Head of caudate nucleus (tissue), 42 donors: ENCODE measurements at regions not wholly inside any gene's neighbourhood (a gene's known extent, or its start where the extent isn't known, plus 50 kb on each side); places are given as distances from the start of the nearest gene placed in this dataset.

Experiments
- DNase-seq, 42 donors: peaks; one replicate each; pipeline versions ENCODE4 v3.0.0 to v3.0.0-alpha.2; 2020 to 2021; ENCODE audit warnings: mixed read lengths in 7 of 42
- intact Hi-C: fragments of 100-400 bp; cut with DNase I; formaldehyde crosslinking; loops from one replicate; pipeline ENCODE4 v1.15.0; 2022

DNA sequence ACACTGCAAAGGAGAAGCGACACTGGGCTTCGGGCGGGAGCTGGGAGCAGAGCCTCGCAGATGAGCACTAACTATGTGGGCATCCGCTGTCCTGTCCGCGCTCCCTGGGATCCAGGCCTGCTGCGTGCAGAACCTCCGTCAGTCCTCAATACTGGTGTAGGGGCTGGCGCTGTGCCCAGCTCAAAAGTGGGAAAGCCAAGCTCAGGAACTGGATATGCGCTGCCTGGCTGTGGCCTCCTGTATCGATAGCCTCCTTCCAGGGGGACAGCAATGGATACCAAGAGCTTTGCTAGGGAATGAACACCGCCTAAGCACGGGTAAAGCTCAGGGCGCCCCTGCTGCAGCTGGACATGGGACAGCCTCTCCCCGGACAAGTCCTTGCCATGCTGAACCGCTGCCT is 270.4 kb downstream of the NSG2 start:
- intact Hi-C loops, result loop anchor here (10.0 kb wide), 2 partner anchors 201 to 701 kb away; partner anchors contain the start of gene BOD1
- peak in 3 of 42 donors; percentile 12 to 39 (median 30) for DNase-seq

DNA sequence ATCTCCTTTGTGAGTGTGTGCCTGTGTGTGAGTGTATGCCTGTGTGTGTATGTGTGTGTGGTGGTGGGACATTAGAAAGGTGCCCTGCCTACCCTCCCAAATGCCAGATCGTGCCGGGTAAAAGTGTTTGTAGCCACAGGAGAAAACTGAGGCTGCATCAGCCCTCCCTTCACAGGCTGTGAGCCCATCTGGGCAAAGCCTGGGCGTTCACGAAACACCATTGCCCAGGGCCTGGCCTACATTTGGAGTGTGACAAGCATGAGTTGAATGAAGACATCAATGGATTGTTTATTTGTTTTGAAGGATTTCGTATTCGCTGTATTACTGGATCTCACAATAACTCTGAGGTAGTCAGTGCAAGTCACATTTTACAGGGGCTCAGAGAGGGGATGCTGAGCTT is 270.8 kb downstream of the NSG2 start:
- DNase-seq, result peak in 2 of 42 donors; percentile 6 to 34
- intact Hi-C loops, result loop anchor here (10.0 kb wide), 2 partner anchors 202 to 702 kb away; partner anchors contain the start of gene BOD1

DNA sequence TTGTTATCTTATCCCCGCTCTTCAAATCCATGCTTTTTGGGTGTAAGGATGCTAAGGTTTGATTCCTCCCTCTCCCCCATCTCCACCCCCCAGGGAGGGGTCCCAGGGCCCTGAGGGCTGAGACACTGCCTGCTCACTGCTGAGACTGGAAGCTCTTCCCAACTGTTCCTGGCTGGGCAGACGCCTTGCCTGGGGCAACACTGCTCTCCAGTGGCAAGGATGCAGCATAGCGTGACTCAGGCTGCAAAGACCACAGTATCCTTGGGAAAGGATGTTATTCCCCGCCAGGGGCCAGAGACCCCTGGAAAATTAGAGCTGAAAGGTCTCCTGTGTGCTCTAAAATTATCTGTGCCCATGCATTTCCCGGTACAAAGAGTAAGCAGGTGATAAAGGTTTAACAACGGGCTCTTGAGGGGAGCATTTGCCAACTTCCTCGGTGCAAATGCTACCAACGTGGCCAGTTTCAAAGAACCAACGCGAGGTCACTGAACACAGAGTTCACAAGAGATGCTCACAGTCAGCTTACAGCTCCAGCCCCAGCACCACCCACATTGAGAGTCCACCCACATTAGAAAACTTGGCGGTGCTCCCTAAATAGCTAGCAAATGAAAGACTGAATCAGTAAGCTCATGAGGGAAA is 271.9 kb downstream of the NSG2 start:
- peak; percentile 42 to 90 (median 72) for DNase-seq
- intact Hi-C loops, result loop anchor here (10.0 kb wide), 2 partner anchors 203 to 703 kb away; partner anchors contain the start of gene BOD1

DNA sequence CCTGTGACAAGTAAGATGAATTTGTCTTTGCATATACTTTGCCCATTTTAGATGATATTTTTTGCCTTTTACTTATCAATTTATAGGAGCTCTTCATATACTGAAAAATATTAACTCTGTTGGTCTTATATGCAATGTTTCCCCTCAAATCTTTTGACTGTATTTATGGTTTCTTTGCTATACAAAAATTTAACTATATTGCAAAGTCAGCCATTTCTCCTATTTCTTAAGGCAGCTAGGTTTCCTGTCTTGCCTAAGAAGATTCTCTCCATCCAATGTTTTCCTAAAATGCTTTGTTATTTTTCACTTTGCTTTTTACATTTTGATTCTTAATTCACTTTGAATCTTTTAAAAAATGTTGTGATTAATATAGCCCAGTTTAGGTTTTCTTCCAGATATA is 273.1 kb downstream of the NSG2 start:
- DNase-seq, result no peak
- intact Hi-C loops, result loop anchor here (10.0 kb wide), 2 partner anchors 204 to 704 kb away; partner anchors contain the start of gene BOD1

DNA sequence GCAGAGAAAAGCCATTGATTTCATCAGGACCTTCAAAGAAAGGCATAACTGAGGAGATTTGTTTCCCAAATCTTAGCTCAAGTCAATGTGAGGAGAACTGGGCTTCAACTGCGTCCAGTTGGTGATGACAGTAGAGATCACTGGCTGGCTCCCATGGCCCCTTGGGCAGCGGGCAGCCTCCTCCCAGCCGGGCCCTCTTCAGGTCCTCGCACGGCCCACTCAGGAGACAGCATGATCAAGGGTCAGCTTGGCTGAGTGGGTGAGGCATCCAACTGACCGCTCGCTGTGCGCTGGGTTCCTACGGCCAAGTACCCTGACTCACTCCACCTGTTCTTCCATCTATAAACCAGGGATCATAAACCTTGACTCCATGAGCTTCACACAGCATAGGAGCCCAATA is 274.0 kb downstream of the NSG2 start:
- intact Hi-C loops, result loop anchor here (10.0 kb wide), 2 partner anchors 205 to 705 kb away; partner anchors contain the start of gene BOD1
- DNase-seq, result peak in 3 of 42 donors; percentile 4 to 30 (median 15)

DNA sequence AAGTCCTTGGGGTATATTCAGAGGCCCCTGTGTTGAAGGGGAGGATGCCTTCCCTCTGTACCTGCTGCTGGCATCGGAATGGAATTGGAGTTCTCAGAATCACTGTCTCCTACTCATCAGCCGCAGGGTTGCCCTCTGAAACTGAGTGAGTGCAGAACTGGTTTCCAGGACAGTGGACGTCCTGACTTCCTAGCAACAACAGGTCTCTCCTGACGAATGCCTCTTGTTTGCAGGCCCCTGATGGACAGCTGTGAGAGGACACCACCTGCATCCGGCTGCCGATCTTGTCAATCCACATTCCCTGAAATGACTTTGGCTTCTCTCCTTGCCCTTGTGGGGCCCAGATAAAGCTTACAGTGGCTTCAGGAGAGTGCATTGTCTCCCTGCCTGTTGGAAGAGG is 274.5 kb downstream of the NSG2 start:
- peak in 3 of 42 donors; percentile 1 to 30 (median 10) for DNase-seq
- intact Hi-C loops, result no loop called here

DNA sequence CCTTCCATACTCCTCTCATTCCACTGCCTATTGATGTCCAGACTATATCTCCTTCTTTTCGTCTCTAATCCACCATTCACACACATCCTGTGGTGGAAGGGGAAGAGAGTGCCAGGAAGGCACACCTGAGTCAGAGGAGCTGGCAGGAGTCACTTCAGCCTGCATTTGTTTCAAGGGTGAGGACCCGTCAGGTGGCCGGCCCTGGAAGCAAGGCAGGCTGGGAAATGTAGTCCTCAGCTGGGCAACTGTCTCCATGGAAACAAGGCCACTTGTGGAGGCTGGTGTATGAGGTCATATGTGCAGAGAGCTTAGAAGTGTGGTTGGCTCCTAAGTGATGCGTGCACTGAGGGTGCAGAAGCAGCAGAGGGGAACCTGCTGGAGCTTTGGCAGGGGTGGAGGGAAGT is 278.4 kb downstream of the NSG2 start:
- intact Hi-C loops, result no loop called here

DNA sequence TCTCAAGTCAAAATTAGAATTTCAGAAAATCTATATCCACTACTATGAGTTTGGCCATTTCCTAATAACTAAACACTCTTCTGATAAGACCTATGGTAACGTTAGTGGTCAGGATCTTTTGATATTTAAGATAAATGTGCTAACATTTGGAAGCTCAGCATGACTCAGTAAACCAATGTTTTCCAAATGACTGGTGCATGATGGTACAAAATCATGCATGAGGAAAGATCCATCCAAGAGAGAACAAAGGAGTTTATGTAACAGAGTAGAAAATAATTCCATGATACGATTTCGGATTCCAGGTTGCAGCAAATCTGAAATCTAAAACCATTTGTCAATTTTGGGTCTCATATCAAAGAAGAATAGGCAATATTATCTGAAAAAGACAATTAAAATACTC is 279.2 kb downstream of the NSG2 start:
- DNase-seq, result no peak
- intact Hi-C loops, result no loop called here

More for the DNA sequence above, 278.4 kb downstream of the NSG2 start:
- DNase-seq, result peak in 32 of 42 donors; percentile 22 to 73 (median 45)

DNA sequence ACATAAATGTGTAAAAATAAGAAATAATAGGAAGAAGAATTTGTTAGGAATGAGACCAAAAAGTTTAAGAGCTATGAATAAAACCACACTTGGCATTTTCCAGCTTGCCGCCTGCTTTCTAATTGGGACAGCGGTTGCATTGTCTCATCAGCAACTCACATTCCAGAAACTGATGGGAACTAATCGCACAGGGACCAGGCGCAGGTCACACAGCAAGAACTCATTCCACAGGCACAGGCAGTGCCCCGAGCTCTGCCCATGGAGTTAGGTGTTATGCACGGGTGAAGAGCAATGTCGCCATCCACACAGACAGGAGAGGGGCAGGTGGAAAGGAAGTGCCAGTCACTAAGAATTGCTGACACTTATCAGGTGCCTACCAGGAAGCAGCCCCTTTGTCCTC is 279.9 kb downstream of the NSG2 start:
- DNase-seq, result no peak
- intact Hi-C loops, result no loop called here

DNA sequence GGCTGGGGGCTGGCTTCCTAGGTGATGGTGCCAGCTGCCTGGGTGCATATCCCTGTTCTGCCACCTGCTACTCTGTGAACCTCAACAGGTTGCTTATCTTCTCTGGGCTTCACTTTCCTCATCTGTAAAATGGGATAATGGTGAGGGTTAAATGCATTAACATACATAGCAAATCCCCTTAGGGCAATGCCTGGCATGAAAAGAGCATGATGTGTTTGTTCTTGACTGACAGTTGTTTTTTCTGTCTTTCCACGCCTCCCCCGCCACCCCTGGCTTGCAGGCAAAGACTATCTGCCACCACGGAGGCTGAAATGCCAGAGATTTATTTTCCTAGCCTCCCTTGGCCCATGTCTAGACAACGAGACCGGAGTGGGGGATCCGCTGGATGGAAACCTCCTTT is 280.5 kb downstream of the NSG2 start:
- DNase-seq, result no peak
- intact Hi-C loops, result no loop called here

DNA sequence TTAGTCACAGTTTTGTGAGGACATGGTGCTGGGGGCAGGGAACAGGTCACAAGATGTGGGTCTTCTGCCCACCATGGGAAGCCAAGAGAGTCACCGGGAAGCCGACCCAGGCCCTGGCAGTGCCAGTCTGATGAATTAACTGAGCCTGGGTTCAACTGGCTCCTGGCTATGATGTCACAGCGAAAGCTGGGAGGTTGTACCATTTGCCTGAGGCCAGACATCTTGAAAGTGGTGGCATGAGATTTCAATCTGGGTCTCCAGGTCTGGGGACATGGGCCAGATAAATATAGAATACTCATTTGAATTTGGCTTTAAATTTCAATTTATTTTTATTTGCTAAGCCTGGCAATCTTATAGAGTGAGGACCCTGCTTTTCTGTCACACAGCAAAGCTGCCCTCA is 280.9 kb downstream of the NSG2 start:
- DNase-seq, result no peak
- intact Hi-C loops, result no loop called here

DNA sequence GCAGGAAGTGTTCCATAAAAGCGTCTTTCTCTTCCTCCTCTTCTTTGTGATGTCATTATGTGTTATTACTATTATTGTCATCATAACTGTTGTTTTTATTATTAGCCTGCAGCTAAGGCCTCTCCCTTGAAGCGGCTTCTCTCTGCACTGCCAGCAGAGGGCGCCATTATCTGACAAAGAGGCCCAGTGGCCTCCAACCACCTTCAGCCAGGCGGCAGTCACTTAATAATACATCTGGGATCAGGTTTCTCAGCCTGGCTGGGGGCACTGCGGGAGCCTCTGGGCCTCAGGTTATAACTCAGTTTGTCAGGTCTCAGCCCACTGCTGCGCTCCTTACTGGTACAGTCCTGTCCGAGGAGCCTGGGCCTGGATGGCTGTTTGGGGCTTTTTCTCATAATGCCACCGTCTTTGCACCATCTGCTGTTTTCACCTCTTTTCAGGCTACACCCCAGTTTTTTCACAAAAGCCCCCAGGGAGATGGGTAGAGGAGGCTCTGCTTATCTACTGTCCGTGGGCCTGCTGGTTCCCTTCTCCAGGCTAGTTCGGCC is 281.9 kb downstream of the NSG2 start:
- DNase-seq, result peak in 41 of 42 donors; percentile 39 to 83 (median 67)
- intact Hi-C loops, result no loop called here

DNA sequence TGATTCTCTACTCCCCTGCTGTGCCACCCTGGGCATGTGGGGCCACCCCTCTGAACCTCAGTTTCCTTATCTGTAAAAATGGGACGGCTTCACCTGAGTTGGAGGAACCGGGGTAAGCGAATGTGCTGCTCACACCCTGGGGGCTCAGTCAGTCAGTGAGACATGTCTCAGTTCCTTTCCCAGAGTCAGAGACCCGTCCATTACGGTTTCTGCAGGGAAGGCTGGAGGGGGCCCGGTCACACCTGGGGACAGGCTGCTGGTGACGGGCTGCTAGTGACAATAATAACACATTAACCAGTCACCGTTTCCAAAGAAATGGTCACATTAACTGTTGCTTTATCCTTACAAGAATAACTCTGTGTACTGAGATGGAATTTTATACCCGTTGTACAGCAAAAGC is 282.4 kb downstream of the NSG2 start:
- intact Hi-C loops, result no loop called here
- no peak for DNase-seq

DNA sequence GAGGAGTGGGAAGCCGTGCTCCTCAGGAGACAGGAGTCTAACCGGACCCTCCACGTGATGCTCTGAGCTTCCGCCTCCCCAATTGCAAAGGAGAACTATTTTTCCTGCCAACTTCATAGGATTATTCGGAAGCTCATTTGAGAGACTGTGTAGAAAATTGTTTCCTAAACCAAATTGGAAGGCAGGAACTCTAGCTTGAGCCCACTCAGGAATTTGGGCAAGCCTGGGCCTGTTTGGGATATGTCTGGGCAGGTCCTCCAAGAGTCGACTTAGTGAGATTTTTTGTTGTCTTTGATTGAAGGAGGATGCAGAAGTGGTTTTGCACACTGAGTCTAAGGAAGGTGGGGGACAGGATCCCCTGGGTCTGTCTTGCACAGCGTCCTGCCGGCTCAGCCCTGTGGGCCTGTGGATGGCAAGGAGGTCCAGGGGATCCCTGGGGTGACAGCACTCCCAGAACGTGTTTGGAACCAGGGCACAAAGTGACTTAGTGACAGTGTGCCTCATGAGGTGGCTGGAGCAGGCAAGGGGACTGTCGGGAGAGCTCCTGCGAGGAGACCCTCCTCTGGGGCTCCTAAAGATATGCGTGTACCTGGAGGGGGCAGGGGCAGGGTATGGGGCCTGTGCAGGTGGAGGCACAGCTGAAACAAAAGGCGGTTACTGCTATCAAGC is 283.3 kb downstream of the NSG2 start:
- intact Hi-C loops, result no loop called here
- no peak for DNase-seq

DNA sequence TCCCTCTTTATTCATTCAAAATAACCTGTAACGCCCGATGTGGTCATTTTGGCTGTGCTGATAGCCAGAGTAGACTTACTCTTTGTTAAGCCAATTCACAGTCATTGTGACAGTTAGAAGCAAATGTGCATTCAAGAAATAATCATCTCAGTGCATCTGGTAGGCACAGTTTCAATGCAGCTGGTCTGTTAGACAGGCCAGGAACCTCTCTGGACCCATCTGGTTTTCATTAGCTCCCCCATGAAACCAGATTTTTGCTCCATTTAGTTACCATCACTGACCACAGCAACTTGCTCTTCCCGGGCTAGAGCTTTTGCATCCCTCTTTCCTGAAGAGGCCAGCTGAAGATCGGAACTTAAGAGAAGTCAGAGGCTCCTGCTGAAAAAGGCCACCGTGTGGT is 284.2 kb downstream of the NSG2 start:
- intact Hi-C loops, result no loop called here

DNA sequence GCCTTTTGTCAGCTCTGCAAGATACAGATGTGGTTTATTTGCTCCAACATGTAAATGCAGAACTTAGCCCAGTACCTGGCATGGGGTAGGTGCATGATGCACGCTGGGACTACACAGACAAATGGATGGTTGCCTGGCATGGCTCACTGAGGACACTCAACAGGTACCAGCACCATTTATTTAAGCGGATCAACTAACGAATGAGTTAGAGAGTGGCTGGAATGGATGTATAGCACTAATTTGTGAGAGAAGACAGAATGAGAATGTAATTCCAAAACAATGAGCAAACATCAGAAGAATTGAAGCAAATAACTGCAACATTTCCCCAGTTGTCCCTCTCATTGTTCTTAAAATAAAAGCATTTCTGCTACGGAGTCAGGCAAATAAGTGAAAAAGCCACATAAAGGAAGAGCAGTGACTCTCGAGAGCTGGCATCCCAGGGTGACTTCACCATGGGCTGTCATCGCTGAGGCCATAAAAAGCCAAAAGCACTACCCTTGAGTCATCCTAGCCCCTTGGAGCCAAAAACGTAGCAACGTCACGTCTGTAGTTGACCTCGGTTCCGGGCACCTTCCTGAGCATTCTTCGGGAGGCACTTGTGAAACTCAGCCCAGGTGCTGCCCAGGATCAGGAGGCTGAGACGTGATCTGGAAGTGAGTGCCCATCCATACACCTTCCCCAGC is 290.3 kb downstream of the NSG2 start:
- intact Hi-C loops, result no loop called here

More for the DNA sequence above, 284.2 kb downstream of the NSG2 start:
- no peak for DNase-seq

DNA sequence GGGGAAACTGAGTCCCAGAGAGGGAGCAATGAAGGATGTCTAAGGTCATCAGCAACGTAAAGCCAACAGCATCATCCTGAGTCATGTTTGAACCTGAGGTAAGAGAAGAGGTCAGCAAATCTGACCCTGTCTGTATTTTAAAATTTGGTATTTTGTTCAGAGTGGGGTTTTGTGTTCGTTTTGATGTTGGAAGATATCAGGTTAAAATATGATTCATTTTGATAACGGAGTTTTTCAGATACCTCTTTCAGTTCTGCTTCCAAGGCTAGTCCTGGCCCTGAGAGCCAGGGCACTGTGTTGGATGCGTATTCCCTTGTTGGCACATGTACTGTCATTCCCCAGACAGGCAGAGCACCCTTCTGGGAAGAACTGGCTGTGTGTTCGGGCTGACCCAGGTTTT is 291.0 kb downstream of the NSG2 start:
- no peak for DNase-seq
- intact Hi-C loops, result no loop called here

More for the DNA sequence above, 290.3 kb downstream of the NSG2 start:
- DNase-seq, result no peak

DNA sequence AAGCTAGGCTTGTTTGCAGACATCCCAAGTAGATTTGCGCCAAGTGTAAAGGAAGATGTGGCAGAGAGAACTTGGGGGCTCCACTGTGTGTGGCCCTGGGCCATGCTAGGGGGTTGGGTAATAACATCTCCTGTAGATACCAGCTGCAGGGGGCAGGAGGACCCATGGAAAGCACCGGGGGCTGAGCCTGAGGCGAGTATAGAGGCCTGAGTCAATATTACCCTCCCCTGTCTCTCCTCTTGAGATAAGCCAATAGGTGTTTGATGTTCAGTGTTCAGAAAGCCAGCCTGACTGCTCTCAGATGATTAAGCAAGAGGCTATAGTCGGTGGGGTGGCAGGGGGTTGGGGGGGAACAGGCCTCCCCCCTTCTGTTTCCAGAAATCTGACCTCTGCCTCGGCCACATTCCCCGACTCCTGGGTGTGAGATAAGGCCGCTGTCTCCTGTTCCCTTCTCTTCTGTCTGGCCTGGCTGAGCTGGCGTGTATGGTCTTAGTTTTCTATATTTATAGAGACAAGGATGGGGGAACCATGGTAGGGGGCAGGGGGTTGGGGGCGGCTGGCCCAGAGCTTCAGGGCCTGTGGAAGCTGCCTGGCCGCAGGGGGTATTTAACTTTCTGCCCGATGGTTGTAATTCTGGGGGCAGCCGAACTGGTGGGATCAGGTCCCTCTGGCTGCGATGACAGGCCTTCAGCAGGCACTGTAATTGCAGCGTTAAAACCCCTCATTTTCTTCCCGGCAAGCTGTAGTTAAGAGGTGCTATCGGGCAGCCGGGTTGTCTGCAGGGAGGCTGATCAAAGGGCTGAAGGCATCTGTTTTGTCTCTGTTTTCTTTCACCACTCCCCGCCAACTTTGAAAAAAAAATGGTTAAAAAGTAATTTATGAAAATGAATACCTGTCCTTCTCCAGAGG is 292.0 kb downstream of the NSG2 start:
- intact Hi-C loops, result no loop called here
- no peak for DNase-seq
